Lower leg skin (tissue), 3 donors: ENCODE measurements at regions not wholly inside any gene's neighbourhood (a gene's known extent, or its start where the extent isn't known, plus 50 kb on each side); places are given as distances from the start of the nearest gene placed in this dataset.

Experiments
- CTCF ChIP-seq, 3 donors: fragments of 450-650 bp; IDR thresholded peaks; one replicate each; pipeline ENCODE4 v1.5.1; 2016; ENCODE audit warnings: antibody characterized with exemption in 3 of 3, mild to moderate bottlenecking in 3 of 3, moderate library complexity in 2 of 3
- POLR2A ChIP-seq, 2 donors: fragments of 450-650 bp; IDR thresholded peaks; one replicate each; pipeline ENCODE4 v1.6.1; 2016 to 2017; ENCODE audit warnings: antibody characterized with exemption in 2 of 2, mild to moderate bottlenecking in 1 of 2, moderate library complexity in 1 of 2

GRCh38 chr11:80096736-80097135, 655.9 kb upstream of the TENM4 start:
- TF ChIP-seq CTCF (IDR thresholded peaks at IDR 0.05) (no peak), POLR2A (IDR thresholded peaks at IDR 0.05) (no peak)
